ENCODE measurements at regions not wholly inside any gene's neighbourhood (a gene's known extent, or its start where the extent isn't known, plus 50 kb on each side); places are given as distances from the start of the nearest gene placed in this dataset.

DNA sequence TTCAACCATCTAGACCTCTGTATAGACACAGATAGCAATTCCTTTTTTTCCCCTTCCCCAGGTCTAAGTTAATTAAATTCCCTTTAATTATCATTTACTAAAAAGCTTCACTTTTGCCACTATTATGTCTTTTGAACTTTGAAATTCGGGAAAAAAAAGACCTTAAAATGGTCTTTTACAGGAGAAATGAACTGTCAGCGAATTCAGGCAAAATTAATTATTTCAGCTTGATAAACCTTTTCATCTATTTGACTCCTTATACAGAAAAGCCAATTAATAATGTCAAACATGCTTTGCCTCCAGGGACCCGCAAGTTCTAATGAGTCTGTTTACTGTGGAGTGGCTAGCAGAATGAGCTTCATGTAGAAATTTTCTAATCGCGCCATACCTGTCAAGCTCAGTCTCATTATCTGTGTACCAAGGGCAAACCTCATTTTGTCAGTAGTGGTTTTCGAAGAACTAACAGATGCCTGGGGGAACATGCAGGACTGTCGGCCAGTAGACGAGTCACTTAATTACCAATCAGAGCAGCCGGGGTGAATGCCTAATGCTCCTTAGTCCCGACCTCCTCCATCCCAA, 287.7 kb downstream of the INSIG2 start (continued):
- TF ChIP-seq, protein P1, sequence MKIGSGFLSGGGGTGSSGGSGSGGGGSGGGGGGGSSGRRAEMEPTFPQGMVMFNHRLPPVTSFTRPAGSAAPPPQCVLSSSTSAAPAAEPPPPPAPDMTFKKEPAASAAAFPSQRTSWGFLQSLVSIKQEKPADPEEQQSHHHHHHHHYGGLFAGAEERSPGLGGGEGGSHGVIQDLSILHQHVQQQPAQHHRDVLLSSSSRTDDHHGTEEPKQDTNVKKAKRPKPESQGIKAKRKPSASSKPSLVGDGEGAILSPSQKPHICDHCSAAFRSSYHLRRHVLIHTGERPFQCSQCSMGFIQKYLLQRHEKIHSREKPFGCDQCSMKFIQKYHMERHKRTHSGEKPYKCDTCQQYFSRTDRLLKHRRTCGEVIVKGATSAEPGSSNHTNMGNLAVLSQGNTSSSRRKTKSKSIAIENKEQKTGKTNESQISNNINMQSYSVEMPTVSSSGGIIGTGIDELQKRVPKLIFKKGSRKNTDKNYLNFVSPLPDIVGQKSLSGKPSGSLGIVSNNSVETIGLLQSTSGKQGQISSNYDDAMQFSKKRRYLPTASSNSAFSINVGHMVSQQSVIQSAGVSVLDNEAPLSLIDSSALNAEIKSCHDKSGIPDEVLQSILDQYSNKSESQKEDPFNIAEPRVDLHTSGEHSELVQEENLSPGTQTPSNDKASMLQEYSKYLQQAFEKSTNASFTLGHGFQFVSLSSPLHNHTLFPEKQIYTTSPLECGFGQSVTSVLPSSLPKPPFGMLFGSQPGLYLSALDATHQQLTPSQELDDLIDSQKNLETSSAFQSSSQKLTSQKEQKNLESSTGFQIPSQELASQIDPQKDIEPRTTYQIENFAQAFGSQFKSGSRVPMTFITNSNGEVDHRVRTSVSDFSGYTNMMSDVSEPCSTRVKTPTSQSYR (CRISPR knock-in tag; IDR thresholded peaks at IDR 0.05): no peak
- TF ChIP-seq, protein P2, sequence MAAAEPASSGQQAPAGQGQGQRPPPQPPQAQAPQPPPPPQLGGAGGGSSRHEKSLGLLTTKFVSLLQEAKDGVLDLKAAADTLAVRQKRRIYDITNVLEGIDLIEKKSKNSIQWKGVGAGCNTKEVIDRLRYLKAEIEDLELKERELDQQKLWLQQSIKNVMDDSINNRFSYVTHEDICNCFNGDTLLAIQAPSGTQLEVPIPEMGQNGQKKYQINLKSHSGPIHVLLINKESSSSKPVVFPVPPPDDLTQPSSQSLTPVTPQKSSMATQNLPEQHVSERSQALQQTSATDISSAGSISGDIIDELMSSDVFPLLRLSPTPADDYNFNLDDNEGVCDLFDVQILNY (CRISPR knock-in tag; IDR thresholded peaks at IDR 0.05): no peak
- TF ChIP-seq SOX15 (CRISPR knock-in tag; IDR thresholded peaks at IDR 0.05) (no peak), ARID4B (CRISPR knock-in tag; IDR thresholded peaks at IDR 0.05; ENCODE audit: borderline replicate concordance) (no peak), ZNF263 (CRISPR knock-in tag; IDR thresholded peaks at IDR 0.05; ENCODE audit: low read depth) (no peak), NFYB (CRISPR knock-in tag; conservative IDR thresholded peaks at IDR 0.05; ENCODE audit: low read depth) (no peak), ERG (CRISPR knock-in tag; IDR thresholded peaks at IDR 0.05) (no peak), FOXJ3 (CRISPR knock-in tag; IDR thresholded peaks at IDR 0.05; ENCODE audit: borderline replicate concordance) (no peak)
- TF ChIP-seq, protein P3, sequence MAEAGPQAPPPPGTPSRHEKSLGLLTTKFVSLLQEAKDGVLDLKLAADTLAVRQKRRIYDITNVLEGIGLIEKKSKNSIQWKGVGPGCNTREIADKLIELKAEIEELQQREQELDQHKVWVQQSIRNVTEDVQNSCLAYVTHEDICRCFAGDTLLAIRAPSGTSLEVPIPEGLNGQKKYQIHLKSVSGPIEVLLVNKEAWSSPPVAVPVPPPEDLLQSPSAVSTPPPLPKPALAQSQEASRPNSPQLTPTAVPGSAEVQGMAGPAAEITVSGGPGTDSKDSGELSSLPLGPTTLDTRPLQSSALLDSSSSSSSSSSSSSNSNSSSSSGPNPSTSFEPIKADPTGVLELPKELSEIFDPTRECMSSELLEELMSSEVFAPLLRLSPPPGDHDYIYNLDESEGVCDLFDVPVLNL (CRISPR knock-in tag; IDR thresholded peaks at IDR 0.05; ENCODE audit: borderline replicate concordance, low read depth): no peak

- H3K9me3 Mint-ChIP-seq: no peaks in the 10 kb centered on the region
- ChIA-PET CTCF (interaction anchor here (1.1 to 1.5 kb wide), 3 partner anchors 153 to 480 kb away, joined by 3 to 5 read pairs (median 3); no protein-coding TSS in a partner anchor), POLR2A (no interaction called here)
- no peak overlapping the region for H3K4me3 Mint-ChIP-seq
- no peaks in the 10 kb centered on the region for H3K36me3 Mint-ChIP-seq
- no peak overlapping the region for H3K27ac Mint-ChIP-seq
- peaks cover 36% of the 10 kb centered on the region for H3K4me1 Mint-ChIP-seq
- ATAC-seq: no peak
- no peak for DNase-seq (ENCODE audit: low spot score)
- H3K27me3 Mint-ChIP-seq (ENCODE audit: low read depth): no peaks in the 10 kb centered on the region; the same call in 1 of the 2 replicates
- TF ChIP-seq ETV6 (CRISPR knock-in tag; IDR thresholded peaks at IDR 0.05) (no peak), MAX (CRISPR knock-in tag; IDR thresholded peaks at IDR 0.05) (no peak), CREB1 (CRISPR knock-in tag; IDR thresholded peaks at IDR 0.05) (no peak), NR3C1 (CRISPR knock-in tag; conservative IDR thresholded peaks at IDR 0.05; ENCODE audit: low read depth) (no peak), ZNF219 (CRISPR knock-in tag; IDR thresholded peaks at IDR 0.05; ENCODE audit: borderline replicate concordance) (no peak), ZNF423 (CRISPR knock-in tag; IDR thresholded peaks at IDR 0.05) (no peak), SMAD3 (CRISPR knock-in tag; IDR thresholded peaks at IDR 0.05; ENCODE audit: borderline replicate concordance) (no peak), ZNF121 (CRISPR knock-in tag; IDR thresholded peaks at IDR 0.05) (no peak), JAZF1 (CRISPR knock-in tag; IDR thresholded peaks at IDR 0.05) (no peak)
- TF ChIP-seq, protein P4, sequence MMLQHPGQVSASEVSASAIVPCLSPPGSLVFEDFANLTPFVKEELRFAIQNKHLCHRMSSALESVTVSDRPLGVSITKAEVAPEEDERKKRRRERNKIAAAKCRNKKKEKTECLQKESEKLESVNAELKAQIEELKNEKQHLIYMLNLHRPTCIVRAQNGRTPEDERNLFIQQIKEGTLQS (CRISPR knock-in tag; conservative IDR thresholded peaks at IDR 0.05): no peak
- TF ChIP-seq, protein P5, sequence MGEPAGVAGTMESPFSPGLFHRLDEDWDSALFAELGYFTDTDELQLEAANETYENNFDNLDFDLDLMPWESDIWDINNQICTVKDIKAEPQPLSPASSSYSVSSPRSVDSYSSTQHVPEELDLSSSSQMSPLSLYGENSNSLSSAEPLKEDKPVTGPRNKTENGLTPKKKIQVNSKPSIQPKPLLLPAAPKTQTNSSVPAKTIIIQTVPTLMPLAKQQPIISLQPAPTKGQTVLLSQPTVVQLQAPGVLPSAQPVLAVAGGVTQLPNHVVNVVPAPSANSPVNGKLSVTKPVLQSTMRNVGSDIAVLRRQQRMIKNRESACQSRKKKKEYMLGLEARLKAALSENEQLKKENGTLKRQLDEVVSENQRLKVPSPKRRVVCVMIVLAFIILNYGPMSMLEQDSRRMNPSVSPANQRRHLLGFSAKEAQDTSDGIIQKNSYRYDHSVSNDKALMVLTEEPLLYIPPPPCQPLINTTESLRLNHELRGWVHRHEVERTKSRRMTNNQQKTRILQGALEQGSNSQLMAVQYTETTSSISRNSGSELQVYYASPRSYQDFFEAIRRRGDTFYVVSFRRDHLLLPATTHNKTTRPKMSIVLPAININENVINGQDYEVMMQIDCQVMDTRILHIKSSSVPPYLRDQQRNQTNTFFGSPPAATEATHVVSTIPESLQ (CRISPR knock-in tag; IDR thresholded peaks at IDR 0.05): no peak
- TF ChIP-seq, protein P6, sequence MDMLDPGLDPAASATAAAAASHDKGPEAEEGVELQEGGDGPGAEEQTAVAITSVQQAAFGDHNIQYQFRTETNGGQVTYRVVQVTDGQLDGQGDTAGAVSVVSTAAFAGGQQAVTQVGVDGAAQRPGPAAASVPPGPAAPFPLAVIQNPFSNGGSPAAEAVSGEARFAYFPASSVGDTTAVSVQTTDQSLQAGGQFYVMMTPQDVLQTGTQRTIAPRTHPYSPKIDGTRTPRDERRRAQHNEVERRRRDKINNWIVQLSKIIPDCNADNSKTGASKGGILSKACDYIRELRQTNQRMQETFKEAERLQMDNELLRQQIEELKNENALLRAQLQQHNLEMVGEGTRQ (CRISPR knock-in tag; IDR thresholded peaks at IDR 0.05): no peak
Observed at GRCh38 chr2:118374974-118375755, 286.9 kb downstream of the INSIG2 start.

Data from WTC11 (cell line).